Ovary (tissue), 7 donors: ENCODE measurements at regions not wholly inside any gene's neighbourhood (a gene's known extent, or its start where the extent isn't known, plus 50 kb on each side); places are given as distances from the start of the nearest gene placed in this dataset.

Experiments used
- DNase-seq, 5 donors: peaks; one replicate each; pipeline ENCODE4 v3.0.0-alpha.2; 2019 to 2020
- H3K27ac ChIP-seq, 2 donors: fragments of 200-600 bp; one replicate each; pipeline versions ENCODE4 v1.5.1 to v1.8.0; 2019 to 2022
- H3K27me3 ChIP-seq: fragments of 200-600 bp; one replicate; pipeline ENCODE4 v1.8.0; 2022
- H3K36me3 ChIP-seq: fragments of 200-600 bp; sonication (generic); one replicate; pipeline ENCODE4 v1.5.1; 2019
- H3K4me1 ChIP-seq: one replicate; pipeline ENCODE4 v1.8.1; 2013; ENCODE audit warnings: mild to moderate bottlenecking, moderate library complexity; ENCODE audit not compliant: insufficient read depth
- H3K4me3 ChIP-seq: fragments of 200-600 bp; sonication (generic); one replicate; pipeline ENCODE4 v1.5.1; 2017
- H3K9me3 ChIP-seq, 2 donors: fragments of 200-600 bp in 1 of 2; sonication (generic) in 1 of 2; one replicate each; pipeline versions ENCODE4 v1.5.1 to v1.8.1; 2013 to 2019; ENCODE audit warnings: mild to moderate bottlenecking in 1 of 2, moderate library complexity in 1 of 2
- EP300 ChIP-seq: sonication (generic); formaldehyde crosslinking; IDR thresholded peaks from one replicate; pipeline ENCODE4 v1.6.1; 2017; ENCODE audit warnings: antibody characterized with exemption
- POLR2A ChIP-seq: fragments of 450-650 bp; IDR thresholded peaks from one replicate; pipeline ENCODE4 v1.6.1; 2017; ENCODE audit warnings: antibody characterized with exemption, mild to moderate bottlenecking, moderate library complexity
- WGBS, 3 donors: extraction: QIAGEN DNeasy Blood & Tissue Kit in 1 of 3; methylation state at CpG; one replicate each; pipeline versions ENCODE4 v1.1.5 to v1.1.7; 2013 to 2017; 5-methylcytosine and 5-hydroxymethylcytosine counted together
- intact Hi-C, 4 donors: fragments of 100-400 bp; cut with DNase I; formaldehyde crosslinking; loops; one replicate each; pipeline versions ENCODE4 v1.11.0 to v1.15.1; 2022 to 2023
- TF ChIP-seq, protein P1 (sequence below), 3 donors: fragments of 450-650 bp in 2 of 3; fragments of 200-600 bp in 1 of 3; IDR thresholded peaks; one replicate each; pipeline versions ENCODE4 v1.5.1 to v1.8.0; 2016 to 2022; ENCODE audit warnings: antibody characterized with exemption in 3 of 3, mild to moderate bottlenecking in 1 of 3
- donor health status: DM: no; HTN: no; CAD: no; lungs with moderate emphysema.
- donor health status: DM: no; HTN: no; CAD: no.
- donor health status: Bipolar disorder and iron deficiency.
- donor health status: DM: no; HTN: no; CAD: no.
- donor health status: DM: yes; HTN: yes; CAD: no.

DNA sequence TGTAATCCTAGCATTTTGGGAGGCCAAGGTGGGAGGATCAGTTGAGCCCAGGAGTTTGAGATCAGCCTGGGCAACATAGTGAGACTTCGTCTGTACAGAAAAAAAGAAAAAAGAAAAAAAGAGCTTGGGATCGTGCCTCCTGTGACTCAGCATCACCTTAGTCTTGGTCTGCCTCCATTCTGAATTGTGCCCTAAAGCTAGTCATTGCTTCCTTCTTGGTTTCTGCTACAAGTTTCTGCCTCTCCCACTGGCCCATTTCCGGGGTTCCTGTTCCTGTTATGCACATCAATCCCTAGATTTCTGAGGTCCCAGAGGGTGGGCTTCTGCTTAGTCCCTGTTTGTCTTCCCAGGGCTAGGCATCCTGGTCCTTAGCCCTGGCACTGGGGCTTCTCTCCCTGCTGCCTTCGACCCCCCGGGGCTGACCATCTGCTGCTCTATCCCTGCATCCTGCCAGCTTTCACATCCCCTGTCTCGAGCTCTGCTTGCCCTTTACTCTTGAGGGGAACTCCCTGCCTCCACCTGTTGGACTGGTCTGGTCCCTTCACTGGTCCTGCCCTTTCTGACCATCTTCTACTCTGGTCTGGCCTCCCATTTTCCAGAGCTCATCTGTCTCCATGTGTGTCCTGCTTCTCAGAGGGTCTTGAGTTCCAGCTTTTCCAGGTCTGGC is 77.5 kb upstream of the ESR1 start:
- intact Hi-C loops, result no loop called here
- H3K36me3 ChIP-seq, result no peaks in the 10 kb centered on the region
- H3K27ac ChIP-seq, result no peak overlapping the region
- H3K9me3 ChIP-seq, result no peaks in the 10 kb centered on the region
- H3K4me3 ChIP-seq, result no peak overlapping the region
- no peak for DNase-seq
- TF ChIP-seq, protein P1, sequence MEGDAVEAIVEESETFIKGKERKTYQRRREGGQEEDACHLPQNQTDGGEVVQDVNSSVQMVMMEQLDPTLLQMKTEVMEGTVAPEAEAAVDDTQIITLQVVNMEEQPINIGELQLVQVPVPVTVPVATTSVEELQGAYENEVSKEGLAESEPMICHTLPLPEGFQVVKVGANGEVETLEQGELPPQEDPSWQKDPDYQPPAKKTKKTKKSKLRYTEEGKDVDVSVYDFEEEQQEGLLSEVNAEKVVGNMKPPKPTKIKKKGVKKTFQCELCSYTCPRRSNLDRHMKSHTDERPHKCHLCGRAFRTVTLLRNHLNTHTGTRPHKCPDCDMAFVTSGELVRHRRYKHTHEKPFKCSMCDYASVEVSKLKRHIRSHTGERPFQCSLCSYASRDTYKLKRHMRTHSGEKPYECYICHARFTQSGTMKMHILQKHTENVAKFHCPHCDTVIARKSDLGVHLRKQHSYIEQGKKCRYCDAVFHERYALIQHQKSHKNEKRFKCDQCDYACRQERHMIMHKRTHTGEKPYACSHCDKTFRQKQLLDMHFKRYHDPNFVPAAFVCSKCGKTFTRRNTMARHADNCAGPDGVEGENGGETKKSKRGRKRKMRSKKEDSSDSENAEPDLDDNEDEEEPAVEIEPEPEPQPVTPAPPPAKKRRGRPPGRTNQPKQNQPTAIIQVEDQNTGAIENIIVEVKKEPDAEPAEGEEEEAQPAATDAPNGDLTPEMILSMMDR (IDR thresholded peaks at IDR 0.05), result no peak
- TF ChIP-seq EP300, result no peak
- no peak for TF ChIP-seq POLR2A
- no peaks in the 10 kb centered on the region for H3K27me3 ChIP-seq
- H3K4me1 ChIP-seq, result peaks cover 2% of the 10 kb centered on the region
- WGBS, 3 donors, result 90 to 94% (median 92%) methylated on average over 6 of the region's 6 CpGs

DNA sequence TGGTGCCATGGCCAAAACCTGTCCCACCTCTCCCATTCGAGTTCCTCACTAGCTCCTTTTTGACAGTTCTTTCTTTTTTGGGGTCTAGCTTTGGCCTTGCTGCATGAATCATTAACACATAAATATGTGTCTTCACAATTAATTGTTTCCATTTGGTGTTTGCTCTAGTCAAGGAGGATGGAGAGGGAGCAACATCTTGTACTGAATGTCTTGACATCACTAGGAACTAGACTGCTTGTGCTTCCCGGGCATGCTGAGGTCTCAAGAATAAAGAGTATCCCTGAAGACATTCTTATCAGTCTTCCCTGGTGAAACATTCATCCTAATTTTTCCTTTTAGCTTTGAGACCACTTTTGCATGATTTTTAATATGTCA is 77.0 kb upstream of the ESR1 start:
- TF ChIP-seq, protein P1 (IDR thresholded peaks at IDR 0.05), result no peak
- TF ChIP-seq EP300 (no peak), POLR2A (no peak)
- 74 to 77% (median 77%) methylated on average over 2 of the region's 2 CpGs for WGBS, 3 donors
- intact Hi-C loops, result no loop called here

DNA sequence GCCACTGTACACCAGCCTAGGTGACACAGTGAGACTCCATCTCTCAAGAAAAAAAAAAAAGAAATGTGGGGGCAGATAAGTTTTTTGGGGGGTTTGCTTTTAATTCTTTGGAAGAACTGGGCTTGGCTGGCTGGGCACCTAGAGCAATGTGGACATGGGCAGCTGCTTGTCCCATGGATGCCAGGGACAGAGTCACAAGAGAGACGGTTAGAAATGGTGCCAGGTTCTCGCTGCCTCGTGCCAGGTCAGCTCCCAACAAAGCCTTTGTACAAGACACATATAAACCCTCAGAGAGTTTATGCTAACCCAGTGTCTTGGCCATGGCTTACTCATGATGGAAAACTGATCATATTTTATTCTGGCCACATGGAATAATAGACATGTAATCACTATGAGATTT is 76.2 kb upstream of the ESR1 start:
- Histone ChIP-seq H3K27me3 (no peaks in the 10 kb centered on the region), H3K36me3 (no peaks in the 10 kb centered on the region), H3K4me3 (no peak overlapping the region), H3K27ac (no peak overlapping the region), H3K4me1 (peaks cover 2% of the 10 kb centered on the region), H3K9me3 (no peaks in the 10 kb centered on the region)
- DNase-seq, result no peak
- 52 to 85% (median 84%) methylated on average over 3 of the region's 3 CpGs for WGBS, 3 donors
- TF ChIP-seq POLR2A (no peak), EP300 (no peak)
- TF ChIP-seq, protein P1 (IDR thresholded peaks at IDR 0.05), result no peak
- intact Hi-C loops, result no loop called here

More for the DNA sequence above, 77.0 kb upstream of the ESR1 start:
- Histone ChIP-seq H3K9me3 (no peaks in the 10 kb centered on the region), H3K36me3 (no peaks in the 10 kb centered on the region), H3K27ac (no peak overlapping the region), H3K4me3 (no peak overlapping the region), H3K27me3 (no peaks in the 10 kb centered on the region), H3K4me1 (peaks cover 2% of the 10 kb centered on the region)
- no peak for DNase-seq

DNA sequence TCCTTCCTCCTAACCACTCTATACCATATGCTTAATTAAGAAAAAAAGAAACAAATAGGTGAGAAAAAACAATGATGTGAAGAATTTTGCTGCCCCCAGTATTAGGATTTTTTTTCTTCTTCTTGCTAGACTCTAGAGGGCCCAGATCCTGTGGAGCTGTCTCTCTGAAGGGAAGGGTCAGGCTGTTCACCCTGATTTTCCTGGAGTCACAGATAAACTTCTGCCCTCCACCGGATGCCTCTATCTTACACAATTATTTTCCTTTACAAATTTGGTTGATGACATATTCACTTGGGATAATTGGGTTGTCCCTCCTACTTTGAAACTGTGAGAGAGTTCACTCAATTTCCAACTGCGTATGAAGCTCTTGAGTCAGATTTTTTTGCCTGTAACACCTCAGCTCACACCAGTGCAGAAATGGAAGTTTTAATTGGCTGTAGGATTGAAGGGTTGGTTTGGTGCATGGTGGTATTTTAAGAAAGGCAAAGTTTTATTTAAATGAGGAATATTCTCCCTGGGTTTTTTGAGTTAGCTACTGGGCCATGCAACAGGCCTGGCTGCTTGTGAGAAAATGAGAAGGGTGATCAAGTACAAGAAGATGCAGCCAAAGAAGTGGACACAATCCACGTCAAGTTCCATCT is 73.7 kb upstream of the ESR1 start:
- H3K9me3 ChIP-seq, result no peaks in the 10 kb centered on the region
- no peak overlapping the region for H3K27ac ChIP-seq
- no peaks in the 10 kb centered on the region for H3K36me3 ChIP-seq
- 66 to 70% (median 69%) methylated on average over 3 of the region's 3 CpGs for WGBS, 3 donors
- no peak overlapping the region for H3K4me3 ChIP-seq
- no peaks in the 10 kb centered on the region for H3K27me3 ChIP-seq
- TF ChIP-seq POLR2A (no peak), EP300 (no peak)
- TF ChIP-seq, protein P1 (IDR thresholded peaks at IDR 0.05), result no peak
- no peak for DNase-seq
- intact Hi-C loops, result no loop called here
- peaks cover 2% of the 10 kb centered on the region for H3K4me1 ChIP-seq
